MM.1S (cell line): ENCODE measurements at regions not wholly inside any gene's neighbourhood (a gene's known extent, or its start where the extent isn't known, plus 50 kb on each side); places are given as distances from the start of the nearest gene placed in this dataset.
A peak's percentile ranks its signal among the peaks of the same experiment; 100 is the strongest.
"Not testable (repeated sequence)": the region's sequence is repeated elsewhere in the genome, so short reads cannot be mapped to it uniquely, and the experiment has no call there.

Experiments used
- DNase-seq: peaks from one replicate; pipeline ENCODE4 v3.0.0-alpha.2; 2015
- H2AFZ ChIP-seq: fragments of 300-600 bp; sonication (generic); 2 replicates; pipeline ENCODE4 v1.6.0; 2016; ENCODE audit warnings: antibody characterized with exemption, low read length
- H3F3A ChIP-seq: fragments of 300-600 bp; sonication (generic); 2 replicates; pipeline ENCODE4 v1.6.1; 2016; ENCODE audit warnings: mild to moderate bottlenecking, antibody characterized with exemption, low read length, moderate library complexity, mixed read lengths; ENCODE audit not compliant: insufficient read depth
- H3K27ac ChIP-seq: fragments of 300-600 bp; sonication (generic); 2 replicates; pipeline ENCODE4 v1.5.1; 2016; ENCODE audit warnings: mild to moderate bottlenecking, low read length
- H3K27me3 ChIP-seq: fragments of 300-600 bp; sonication (generic); replicated peaks from 2 replicates; pipeline ENCODE4 v1.6.0; 2016; ENCODE audit warnings: low read length; ENCODE audit not compliant: insufficient read depth
- H3K36me3 ChIP-seq: fragments of 300-600 bp; sonication (generic); replicated peaks from 2 replicates; pipeline ENCODE4 v1.6.1; 2016; ENCODE audit warnings: mild to moderate bottlenecking, low read length, mixed read lengths; ENCODE audit not compliant: insufficient read depth
- H3K4me1 ChIP-seq: fragments of 300-600 bp; sonication (generic); 2 replicates; pipeline ENCODE4 v1.6.1; 2016; ENCODE audit warnings: low read length, mixed read lengths
- H3K4me2 ChIP-seq: fragments of 300-600 bp; sonication (generic); 2 replicates; pipeline ENCODE4 v1.6.0; 2016; ENCODE audit warnings: low read depth, low read length
- H3K4me3 ChIP-seq: fragments of 300-600 bp; sonication (generic); 2 replicates; pipeline ENCODE4 v1.5.1; 2016; ENCODE audit warnings: low read length, mixed read lengths
- H3K79me2 ChIP-seq: fragments of 300-600 bp; sonication (generic); 2 replicates; pipeline ENCODE4 v1.6.1; 2016; ENCODE audit warnings: mixed run types, low read length, mixed read lengths
- H3K9ac ChIP-seq: fragments of 300-600 bp; sonication (generic); 2 replicates; pipeline ENCODE4 v1.6.1; 2016; ENCODE audit warnings: low read length, mixed read lengths
- H3K9me2 ChIP-seq: fragments of 300-600 bp; sonication (generic); replicated peaks from 2 replicates; pipeline ENCODE4 v1.6.1; 2016; ENCODE audit warnings: mild to moderate bottlenecking, low read length, mixed read lengths; ENCODE audit not compliant: insufficient read depth
- H3K9me3 ChIP-seq: fragments of 300-600 bp; sonication (generic); replicated peaks from 2 replicates; pipeline ENCODE4 v1.6.1; 2016; ENCODE audit warnings: mild to moderate bottlenecking, low read length, mixed read lengths; ENCODE audit not compliant: insufficient read depth
- H4K20me1 ChIP-seq: fragments of 300-600 bp; sonication (generic); 2 replicates; pipeline ENCODE4 v1.6.1; 2016; ENCODE audit warnings: mild to moderate bottlenecking, low read length, moderate library complexity, mixed read lengths; ENCODE audit not compliant: insufficient read depth
- CTCF ChIP-seq: fragments of 300-600 bp; sonication (generic); IDR thresholded peaks from 2 replicates; pipeline ENCODE4 v1.5.1; 2016; ENCODE audit warnings: antibody characterized with exemption, low read length, mixed read lengths
- EZH2 ChIP-seq: fragments of 300-600 bp; sonication (generic); optimal IDR thresholded peaks from 2 replicates; pipeline ENCODE3; 2017; ENCODE audit warnings: low read depth, mild to moderate bottlenecking, antibody characterized with exemption, low read length, mixed read lengths
- EZH2phosphoT487 ChIP-seq: fragments of 300-600 bp; sonication (generic); IDR thresholded peaks from 2 replicates; pipeline ENCODE4 v1.6.1; 2018; ENCODE audit warnings: antibody characterized with exemption, low read length

GRCh38 chr1:70745199-70745598 lies 302.4 kb downstream of the PTGER3 start:
- Histone ChIP-seq H3K27me3 (no peaks in the 10 kb centered on the region), H3K36me3 (no peaks in the 10 kb centered on the region), H3F3A (no peaks in the 10 kb centered on the region), H3K4me3 (no peak overlapping the region), H2AFZ (no peak overlapping the region), H3K4me1 (no peaks in the 10 kb centered on the region), H3K9ac (no peak overlapping the region), H3K27ac (no peak overlapping the region), H3K79me2 (no peaks in the 10 kb centered on the region), H4K20me1 (no peaks in the 10 kb centered on the region), H3K4me2 (no peak overlapping the region), H3K9me2 (no peaks in the 10 kb centered on the region), H3K9me3 (no peaks in the 10 kb centered on the region)
- peak; percentile 46 for TF ChIP-seq CTCF
- TF ChIP-seq EZH2: no peak
- DNase-seq: peak; percentile 40

GRCh38 chr1:70746062-70746461 lies 301.6 kb downstream of the PTGER3 start:
- H3K27me3 ChIP-seq, H3K27ac ChIP-seq, H4K20me1 ChIP-seq, H3K4me2 ChIP-seq, H3K9ac ChIP-seq, H3K9me2 ChIP-seq, H3F3A ChIP-seq, H3K79me2 ChIP-seq, H2AFZ ChIP-seq, H3K9me3 ChIP-seq, H3K4me1 ChIP-seq, H3K4me3 ChIP-seq, DNase-seq, H3K36me3 ChIP-seq: not testable (repeated sequence)

GRCh38 chr1:70747123-70747522 lies 300.5 kb downstream of the PTGER3 start:
- not testable (repeated sequence) for H3K9me3 ChIP-seq, DNase-seq, H3K9me2 ChIP-seq, H3K36me3 ChIP-seq, H3K4me3 ChIP-seq, H4K20me1 ChIP-seq, H3F3A ChIP-seq, H2AFZ ChIP-seq, H3K4me1 ChIP-seq, H3K27me3 ChIP-seq, H3K79me2 ChIP-seq, H3K27ac ChIP-seq, H3K9ac ChIP-seq, H3K4me2 ChIP-seq

GRCh38 chr1:70751676-70752287 lies 295.8 kb downstream of the PTGER3 start:
- not testable (repeated sequence) for H3K4me2 ChIP-seq, H3K36me3 ChIP-seq, DNase-seq

GRCh38 chr1:70754701-70755100 lies 292.9 kb downstream of the PTGER3 start:
- Histone ChIP-seq H2AFZ (no peak overlapping the region), H4K20me1 (no peaks in the 10 kb centered on the region), H3K4me2 (0 out of 2 replicates have a peak overlapping the region, but pooled peaks have one; percentile 8), H3K4me1 (0 out of 2 replicates have a peak, but pooled peaks cover 12% of the 10 kb centered on the region), H3K9me2 (no peaks in the 10 kb centered on the region), H3K79me2 (no peaks in the 10 kb centered on the region), H3K9ac (no peak overlapping the region), H3K27me3 (no peaks in the 10 kb centered on the region), H3K4me3 (no peak overlapping the region), H3K36me3 (no peaks in the 10 kb centered on the region), H3F3A (no peaks in the 10 kb centered on the region), H3K27ac (no peak overlapping the region; the same call in 1 of the 2 replicates), H3K9me3 (no peaks in the 10 kb centered on the region)
- DNase-seq: no peak
- no peak for TF ChIP-seq EZH2phosphoT487
- TF ChIP-seq CTCF: no peak
- TF ChIP-seq EZH2: no peak

More at GRCh38 chr1:70751676-70752287, 295.8 kb downstream of the PTGER3 start:
- H3K4me1 ChIP-seq: 0 out of 2 replicates have a peak, but pooled peaks cover 12% of the 10 kb centered on the region
- not testable (repeated sequence) for H3K4me3 ChIP-seq, H3K9ac ChIP-seq, H3K9me2 ChIP-seq, H3K27ac ChIP-seq, H3K27me3 ChIP-seq, H3K79me2 ChIP-seq, H3K9me3 ChIP-seq, H3F3A ChIP-seq, H4K20me1 ChIP-seq, H2AFZ ChIP-seq
